ENCODE measurements at regions not wholly inside any gene's neighbourhood (a gene's known extent, or its start where the extent isn't known, plus 50 kb on each side); places are given as distances from the start of the nearest gene placed in this dataset.
"Not testable (repeated sequence)": the region's sequence is repeated elsewhere in the genome, so short reads cannot be mapped to it uniquely, and the experiment has no call there.

GRCh38 chr9:78172610-78173009, 63.3 kb upstream of the CEP78 start:
- not testable (repeated sequence) for DNase-seq (ENCODE audit: low read depth in 1 of 2, low spot score in 1 of 2)

- no peak for DNase-seq (ENCODE audit: low read depth in 1 of 2, low spot score in 1 of 2)
Measured at GRCh38 chr9:78171651-78172050, 64.2 kb upstream of the CEP78 start.

GRCh38 chr9:78169125-78169524, 66.8 kb upstream of the CEP78 start:
- DNase-seq (ENCODE audit: low read depth in 1 of 2, low spot score in 1 of 2), result no peak

GRCh38 chr9:78167356-78167755, 68.5 kb upstream of the CEP78 start:
- DNase-seq (ENCODE audit: low read depth in 1 of 2, low spot score in 1 of 2), result no peak

- DNase-seq (ENCODE audit: low read depth in 1 of 2, low spot score in 1 of 2), result no peak
Measured at GRCh38 chr9:78163834-78164233, 72.0 kb upstream of the CEP78 start.

- DNase-seq (ENCODE audit: low read depth in 1 of 2, low spot score in 1 of 2), result no peak
Measured at GRCh38 chr9:78158286-78158685, 77.6 kb upstream of the CEP78 start.

GRCh38 chr9:78150983-78151356, 84.9 kb upstream of the CEP78 start:
- no peak for DNase-seq (ENCODE audit: low read depth in 1 of 2, low spot score in 1 of 2)

GRCh38 chr9:78150312-78150982, 85.4 kb upstream of the CEP78 start:
- DNase-seq (ENCODE audit: low read depth in 1 of 2, low spot score in 1 of 2), result no peak

GRCh38 chr9:78149702-78150291, 86.1 kb upstream of the CEP78 start:
- no peak for DNase-seq (ENCODE audit: low read depth in 1 of 2, low spot score in 1 of 2)

- DNase-seq (ENCODE audit: low read depth in 1 of 2, low spot score in 1 of 2), result no peak
Measured at GRCh38 chr9:78146241-78146640, 89.6 kb upstream of the CEP78 start.

GRCh38 chr9:78144663-78145377, 91.1 kb upstream of the CEP78 start:
- no peak for DNase-seq (ENCODE audit: low read depth in 1 of 2, low spot score in 1 of 2)

GRCh38 chr9:78144008-78144381, 91.9 kb upstream of the CEP78 start:
- DNase-seq (ENCODE audit: low read depth in 1 of 2, low spot score in 1 of 2), result no peak

- no peak for DNase-seq (ENCODE audit: low read depth in 1 of 2, low spot score in 1 of 2)
Measured at GRCh38 chr9:78143281-78144007, 92.4 kb upstream of the CEP78 start.

- DNase-seq (ENCODE audit: low read depth in 1 of 2, low spot score in 1 of 2), result not testable (repeated sequence)
Measured at GRCh38 chr9:78142264-78142663, 93.6 kb upstream of the CEP78 start.

GRCh38 chr9:78133751-78134150, 102.1 kb upstream of the CEP78 start:
- no peak for DNase-seq (ENCODE audit: low read depth in 1 of 2, low spot score in 1 of 2)

GRCh38 chr9:78132701-78133058, 101.1 kb upstream of the GNAQ start:
- no peak for DNase-seq (ENCODE audit: low read depth in 1 of 2, low spot score in 1 of 2)

GRCh38 chr9:78131969-78132700, 100.5 kb upstream of the GNAQ start:
- DNase-seq (ENCODE audit: low read depth in 1 of 2, low spot score in 1 of 2), result no peak

GRCh38 chr9:78130853-78131252, 99.2 kb upstream of the GNAQ start:
- DNase-seq (ENCODE audit: low read depth in 1 of 2, low spot score in 1 of 2), result no peak

GRCh38 chr9:78130004-78130403, 98.4 kb upstream of the GNAQ start:
- no peak for DNase-seq (ENCODE audit: low read depth in 1 of 2, low spot score in 1 of 2)

- no peak for DNase-seq (ENCODE audit: low read depth in 1 of 2, low spot score in 1 of 2)
Measured at GRCh38 chr9:78127279-78128225, 95.9 kb upstream of the GNAQ start.
